GM23338 (cell line): ENCODE measurements at regions not wholly inside any gene's neighbourhood (a gene's known extent, or its start where the extent isn't known, plus 50 kb on each side); places are given as distances from the start of the nearest gene placed in this dataset.

Experiments used
- ATAC-seq: fragments of 200-7000 bp; cut with Tn5 transposase; 3 replicates; pipeline ENCODE4 v1.9.1; 2020
- DNase-seq: peaks from one replicate; pipeline ENCODE4 v3.0.0-alpha.2; 2015; ENCODE audit warnings: low spot score
- H2AFZ ChIP-seq: fragments of 200-600 bp; sonication (generic); 2 replicates; pipeline ENCODE4 v1.8.0; 2016; ENCODE audit warnings: antibody characterized with exemption, mild to moderate bottlenecking, moderate library complexity
- H3F3A ChIP-seq: fragments of 200-600 bp; sonication (generic); replicated peaks from 2 replicates; pipeline ENCODE4 v1.8.0; 2017; ENCODE audit warnings: antibody characterized with exemption, mixed run types, low read depth
- H3K27ac ChIP-seq: fragments of 200-600 bp; sonication (generic); 2 replicates; pipeline ENCODE4 v1.6.1; 2016; ENCODE audit warnings: low read depth
- H3K27me3 ChIP-seq: fragments of 200-600 bp; sonication (generic); 2 replicates; pipeline ENCODE4 v1.8.0; 2016; ENCODE audit warnings: mild to moderate bottlenecking, mixed run types, moderate library complexity; ENCODE audit not compliant: insufficient read depth
- H3K36me3 ChIP-seq: fragments of 200-600 bp; sonication (generic); 2 replicates; pipeline ENCODE4 v1.8.0; 2016; ENCODE audit warnings: mild to moderate bottlenecking; ENCODE audit not compliant: insufficient read depth
- H3K4me1 ChIP-seq: fragments of 200-600 bp; sonication (generic); 2 replicates; pipeline ENCODE4 v1.8.0; 2016; ENCODE audit warnings: mild to moderate bottlenecking, moderate library complexity; ENCODE audit not compliant: insufficient read depth
- H3K4me2 ChIP-seq: fragments of 200-600 bp; sonication (generic); 2 replicates; pipeline ENCODE4 v1.7.1; 2017; ENCODE audit warnings: mixed run types
- H3K4me3 ChIP-seq: fragments of 200-600 bp; sonication (generic); 2 replicates; pipeline ENCODE4 v1.6.1; 2016; ENCODE audit warnings: mixed run types
- H3K79me2 ChIP-seq: fragments of 200-600 bp; sonication (generic); replicated peaks from 2 replicates; pipeline ENCODE4 v1.8.0; 2017; ENCODE audit warnings: mild to moderate bottlenecking; ENCODE audit not compliant: insufficient read depth
- H3K9me2 ChIP-seq: fragments of 200-600 bp; sonication (generic); 2 replicates; pipeline ENCODE4 v1.8.0; 2017; ENCODE audit not compliant: insufficient read depth
- H4K20me1 ChIP-seq: fragments of 200-600 bp; sonication (generic); replicated peaks from 2 replicates; pipeline ENCODE4 v1.8.0; 2017; ENCODE audit warnings: mild to moderate bottlenecking; ENCODE audit not compliant: insufficient read depth
- H3K27ac Mint-ChIP-seq: 2 replicates; pipeline ENCODE4 v1.8.0; 2020; ENCODE audit warnings: inconsistent platforms, mild to moderate bottlenecking, moderate library complexity, mixed read lengths
- H3K27me3 Mint-ChIP-seq: 3 replicates; pipeline ENCODE4 v1.8.0; 2022; ENCODE audit warnings: low read depth, mild to moderate bottlenecking, moderate library complexity, mixed read lengths, inconsistent platforms; ENCODE audit not compliant: insufficient read depth, poor library complexity
- H3K36me3 Mint-ChIP-seq: 3 replicates; pipeline ENCODE4 v1.8.0; 2021; ENCODE audit warnings: low read depth, mild to moderate bottlenecking, inconsistent platforms, moderate library complexity, mixed read lengths
- H3K4me1 Mint-ChIP-seq: 3 replicates; pipeline ENCODE4 v1.8.0; 2020; ENCODE audit warnings: mild to moderate bottlenecking, inconsistent platforms, mixed read lengths
- H3K4me3 Mint-ChIP-seq: 3 replicates; pipeline ENCODE4 v1.8.0; 2021; ENCODE audit warnings: moderate library complexity, mild to moderate bottlenecking, inconsistent platforms, mixed read lengths
- H3K9me3 Mint-ChIP-seq: 3 replicates; pipeline ENCODE4 v1.8.0; 2020; ENCODE audit warnings: moderate library complexity, mild to moderate bottlenecking, inconsistent platforms, mixed read lengths
- CREB1 ChIP-seq: fragments of 250-450 bp; sonication (Bioruptor Pico); IDR thresholded peaks from 2 replicates; pipeline ENCODE4 v1.5.0; 2020; ENCODE audit warnings: low read depth, mild to moderate bottlenecking, moderate library complexity
- EZH2 ChIP-seq: fragments of 200-600 bp; sonication (generic); IDR thresholded peaks from one replicate; pipeline ENCODE4 v1.8.0; 2017; ENCODE audit warnings: antibody characterized with exemption, mild to moderate bottlenecking, low read depth; ENCODE audit not compliant: unreplicated experiment
- EZH2phosphoT487 ChIP-seq: fragments of 200-600 bp; sonication (generic); IDR thresholded peaks from one replicate; pipeline ENCODE4 v1.8.1; 2018; ENCODE audit warnings: antibody characterized with exemption; ENCODE audit not compliant: unreplicated experiment
- JUNB ChIP-seq: IDR thresholded peaks from one replicate; pipeline ENCODE4 v1.6.1; 2016; ENCODE audit warnings: antibody characterized with exemption; ENCODE audit not compliant: unreplicated experiment
- NANOG ChIP-seq: IDR thresholded peaks from 2 replicates; pipeline ENCODE4 v1.6.1; 2016; ENCODE audit warnings: antibody characterized with exemption, borderline replicate concordance
- POLR2AphosphoS5 ChIP-seq: IDR thresholded peaks from 2 replicates; pipeline ENCODE4 v1.6.1; 2016; ENCODE audit warnings: antibody characterized with exemption, low read depth
- REST ChIP-seq: IDR thresholded peaks from one replicate; pipeline ENCODE4 v1.6.1; 2018; ENCODE audit warnings: antibody characterized with exemption; ENCODE audit not compliant: unreplicated experiment
- STAT1 ChIP-seq: IDR thresholded peaks from one replicate; pipeline ENCODE4 v1.6.1; 2016; ENCODE audit warnings: antibody characterized with exemption; ENCODE audit not compliant: unreplicated experiment
- ZNF114 ChIP-seq: fragments of 250-450 bp; sonication (Bioruptor Pico); IDR thresholded peaks from 2 replicates; pipeline ENCODE4 v1.5.0; 2020; ENCODE audit warnings: mild to moderate bottlenecking, moderate library complexity
- ZNF331 ChIP-seq: fragments of 250-450 bp; sonication (Bioruptor Pico); IDR thresholded peaks from 2 replicates; pipeline ENCODE4 v1.5.0; 2020; ENCODE audit warnings: low read depth, mild to moderate bottlenecking, moderate library complexity
- ZNF462 ChIP-seq: fragments of 250-450 bp; sonication (Bioruptor Pico); IDR thresholded peaks from 2 replicates; pipeline ENCODE4 v1.5.0; 2020; ENCODE audit warnings: mild to moderate bottlenecking, moderate library complexity
- TF ChIP-seq, protein P1 (sequence below), 2 experiments: fragments of 200-600 bp in 1 of 2; sonication (generic) in 1 of 2; conservative IDR thresholded peaks; 2 replicates each; pipeline versions ENCODE4 v1.5.1 to v1.6.1; 2016 to 2017; ENCODE audit warnings: antibody characterized with exemption in 2 of 2, low read depth in 2 of 2, mild to moderate bottlenecking in 2 of 2, moderate library complexity in 1 of 2
- TF ChIP-seq, protein P2 (sequence below): IDR thresholded peaks from 2 replicates; pipeline ENCODE4 v1.6.1; 2016; ENCODE audit warnings: antibody characterized with exemption

GRCh38 chr12:105723494-105723893, 393.0 kb downstream of the C12orf75 start:
- Mint-ChIP-seq H3K27me3 (no peaks in the 10 kb centered on the region), H3K9me3 (no peaks in the 10 kb centered on the region), H3K4me3 (no peak overlapping the region), H3K27ac (no peak overlapping the region), H3K4me1 (peaks cover 15% of the 10 kb centered on the region; the same call in 2 of the 3 replicates), H3K36me3 (no peaks in the 10 kb centered on the region)
- Histone ChIP-seq H3K4me2 (no peak overlapping the region), H3F3A (no peaks in the 10 kb centered on the region), H3K36me3 (no peaks in the 10 kb centered on the region), H2AFZ (no peak overlapping the region), H3K4me3 (no peak overlapping the region), H3K9me2 (no peaks in the 10 kb centered on the region), H3K79me2 (no peaks in the 10 kb centered on the region), H3K27ac (no peak overlapping the region), H3K4me1 (no peaks in the 10 kb centered on the region), H3K27me3 (no peaks in the 10 kb centered on the region), H4K20me1 (no peaks in the 10 kb centered on the region)
- ATAC-seq (no peak), DNase-seq (no peak)
- no peak for TF ChIP-seq EZH2phosphoT487
- TF ChIP-seq STAT1 = no peak
- TF ChIP-seq, protein P1, sequence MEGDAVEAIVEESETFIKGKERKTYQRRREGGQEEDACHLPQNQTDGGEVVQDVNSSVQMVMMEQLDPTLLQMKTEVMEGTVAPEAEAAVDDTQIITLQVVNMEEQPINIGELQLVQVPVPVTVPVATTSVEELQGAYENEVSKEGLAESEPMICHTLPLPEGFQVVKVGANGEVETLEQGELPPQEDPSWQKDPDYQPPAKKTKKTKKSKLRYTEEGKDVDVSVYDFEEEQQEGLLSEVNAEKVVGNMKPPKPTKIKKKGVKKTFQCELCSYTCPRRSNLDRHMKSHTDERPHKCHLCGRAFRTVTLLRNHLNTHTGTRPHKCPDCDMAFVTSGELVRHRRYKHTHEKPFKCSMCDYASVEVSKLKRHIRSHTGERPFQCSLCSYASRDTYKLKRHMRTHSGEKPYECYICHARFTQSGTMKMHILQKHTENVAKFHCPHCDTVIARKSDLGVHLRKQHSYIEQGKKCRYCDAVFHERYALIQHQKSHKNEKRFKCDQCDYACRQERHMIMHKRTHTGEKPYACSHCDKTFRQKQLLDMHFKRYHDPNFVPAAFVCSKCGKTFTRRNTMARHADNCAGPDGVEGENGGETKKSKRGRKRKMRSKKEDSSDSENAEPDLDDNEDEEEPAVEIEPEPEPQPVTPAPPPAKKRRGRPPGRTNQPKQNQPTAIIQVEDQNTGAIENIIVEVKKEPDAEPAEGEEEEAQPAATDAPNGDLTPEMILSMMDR (conservative IDR thresholded peaks at IDR 0.05; ENCODE audit: low read depth in 2 of 2) = no peak
- no peak for TF ChIP-seq JUNB
- TF ChIP-seq NANOG = no peak
- TF ChIP-seq ZNF114 (CRISPR knock-in tag) = no peak
- no peak for TF ChIP-seq ZNF331 (CRISPR knock-in tag)
- TF ChIP-seq CREB1 (CRISPR knock-in tag) = no peak
- no peak for TF ChIP-seq POLR2AphosphoS5
- no peak for TF ChIP-seq EZH2
- TF ChIP-seq, protein P2, sequence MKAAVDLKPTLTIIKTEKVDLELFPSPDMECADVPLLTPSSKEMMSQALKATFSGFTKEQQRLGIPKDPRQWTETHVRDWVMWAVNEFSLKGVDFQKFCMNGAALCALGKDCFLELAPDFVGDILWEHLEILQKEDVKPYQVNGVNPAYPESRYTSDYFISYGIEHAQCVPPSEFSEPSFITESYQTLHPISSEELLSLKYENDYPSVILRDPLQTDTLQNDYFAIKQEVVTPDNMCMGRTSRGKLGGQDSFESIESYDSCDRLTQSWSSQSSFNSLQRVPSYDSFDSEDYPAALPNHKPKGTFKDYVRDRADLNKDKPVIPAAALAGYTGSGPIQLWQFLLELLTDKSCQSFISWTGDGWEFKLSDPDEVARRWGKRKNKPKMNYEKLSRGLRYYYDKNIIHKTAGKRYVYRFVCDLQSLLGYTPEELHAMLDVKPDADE = no peak
- no peak for TF ChIP-seq REST
- TF ChIP-seq ZNF462 = no peak
